Keratinocyte (primary cell): ENCODE measurements at regions not wholly inside any gene's neighbourhood (a gene's known extent, or its start where the extent isn't known, plus 50 kb on each side); places are given as distances from the start of the nearest gene placed in this dataset.

Experiments used
- DNase-seq: peaks from one replicate; pipeline ENCODE4 v3.0.0-alpha.2; 2011; ENCODE audit warnings: low read depth, missing footprints, low spot score
- FAIRE-seq: peaks from 2 replicates; lab custom pipeline; 2011; peaks lifted over from hg19 to GRCh38; lab: Jason Lieb, UNC
- H2AFZ ChIP-seq: 2 replicates; pipeline ENCODE4 v1.6.0; 2012; ENCODE audit warnings: low read length, control low read depth, inconsistent platforms; ENCODE audit not compliant: control insufficient read depth
- H3K27ac ChIP-seq: 2 replicates; pipeline ENCODE4 v1.5.1; 2011; ENCODE audit warnings: low read length; ENCODE audit not compliant: control insufficient read depth, insufficient read depth
- H3K27me3 ChIP-seq: 3 replicates; pipeline ENCODE4 v1.6.0; 2011; ENCODE audit warnings: low read length; ENCODE audit not compliant: control insufficient read depth, insufficient read depth; ENCODE audit errors: extremely low read depth
- H3K36me3 ChIP-seq, 2 experiments: 2 replicates in 1 of 2; 3 replicates in 1 of 2; pipeline ENCODE4 v1.5.1; 2011; ENCODE audit warnings: low read length in 2 of 2, mild to moderate bottlenecking in 1 of 2; ENCODE audit not compliant: control insufficient read depth in 2 of 2, insufficient read depth in 2 of 2; ENCODE audit errors: extremely low read depth in 1 of 2
- H3K4me1 ChIP-seq: 3 replicates; pipeline ENCODE4 v1.5.1; 2011; ENCODE audit warnings: low read length; ENCODE audit not compliant: control insufficient read depth, insufficient read depth; ENCODE audit errors: extremely low read depth
- H3K4me2 ChIP-seq: 3 replicates; pipeline ENCODE4 v1.6.0; 2011; ENCODE audit warnings: low read depth, low read length; ENCODE audit not compliant: control insufficient read depth, insufficient read depth; ENCODE audit errors: extremely low read depth
- H3K4me3 ChIP-seq, 3 experiments: fragments of 200-600 bp in 1 of 3; sonication (generic) in 1 of 3; 2 replicates in 2 of 3; 3 replicates in 1 of 3; pipeline ENCODE4 v1.5.1; 2011 to 2016; ENCODE audit warnings: low read length in 3 of 3, mild to moderate bottlenecking in 3 of 3, control low read depth in 2 of 3, inconsistent platforms in 1 of 3, low read depth in 1 of 3, mixed read lengths in 1 of 3, mixed run types in 1 of 3, moderate library complexity in 1 of 3; ENCODE audit not compliant: control insufficient read depth in 2 of 3, insufficient read depth in 2 of 3; ENCODE audit errors: extremely low read depth in 1 of 3
- H3K79me2 ChIP-seq: 2 replicates; pipeline ENCODE4 v1.6.0; 2012; ENCODE audit warnings: low read length; ENCODE audit not compliant: control insufficient read depth, insufficient read depth
- H3K9ac ChIP-seq: 3 replicates; pipeline ENCODE4 v1.6.0; 2011; ENCODE audit warnings: low read length; ENCODE audit not compliant: control insufficient read depth, insufficient read depth; ENCODE audit errors: extremely low read depth
- H3K9me1 ChIP-seq: 3 replicates; pipeline ENCODE4 v1.6.0; 2011; ENCODE audit warnings: low read length; ENCODE audit not compliant: control insufficient read depth, insufficient read depth; ENCODE audit errors: extremely low read depth
- H3K9me3 ChIP-seq: 2 replicates; pipeline ENCODE4 v1.5.1; 2012; ENCODE audit warnings: low read depth, low read length; ENCODE audit not compliant: control insufficient read depth
- H4K20me1 ChIP-seq: 3 replicates; pipeline ENCODE4 v1.6.0; 2011; ENCODE audit warnings: low read length; ENCODE audit not compliant: control insufficient read depth, insufficient read depth; ENCODE audit errors: extremely low read depth
- CTCF ChIP-seq, 3 experiments: IDR thresholded peaks in 1 of 3; conservative IDR thresholded peaks in 1 of 3; optimal IDR thresholded peaks in 1 of 3; 2 replicates in 2 of 3; 3 replicates in 1 of 3; pipeline versions ENCODE3 to v1.5.1; 2011; ENCODE audit warnings: low read length in 3 of 3, mild to moderate bottlenecking in 3 of 3, moderate library complexity in 2 of 3, control low read depth in 1 of 3, inconsistent platforms in 1 of 3; ENCODE audit not compliant: insufficient read depth in 2 of 3; ENCODE audit errors: extremely low read depth in 1 of 3
- EZH2 ChIP-seq: IDR thresholded peaks from one replicate; pipeline ENCODE4 v1.6.1; 2012; ENCODE audit warnings: inconsistent platforms, mild to moderate bottlenecking, low read length, moderate library complexity
- dilution Hi-C: fragments of 300-500 bp; cut with MboI; formaldehyde crosslinking; loops from one replicate; pipeline ENCODE4 v1.7.0; 2020; ENCODE audit warnings: low sequenced_read_pairs; ENCODE audit not compliant: extremely low pct_ligation_motif_present

DNA sequence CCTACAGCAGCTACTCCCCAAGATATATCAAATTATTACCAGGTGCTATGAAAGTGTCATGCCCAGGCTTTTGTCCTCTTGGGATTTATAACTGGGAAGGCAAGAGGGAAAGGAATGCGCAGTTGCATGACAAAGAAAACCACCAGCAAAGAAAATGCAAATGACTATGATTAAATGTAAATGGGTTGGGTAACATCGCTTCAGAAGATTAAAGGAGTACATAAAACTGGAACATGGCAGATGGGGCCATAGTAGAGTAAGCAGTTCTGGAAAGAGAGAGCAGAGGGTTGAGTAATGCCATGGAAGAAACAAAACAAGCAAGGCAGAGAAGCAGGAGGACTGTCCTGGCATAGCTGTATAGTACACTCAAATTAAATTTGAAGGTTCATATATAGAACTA is 493.1 kb downstream of the NOVA1 start:
- H3K4me1 ChIP-seq, result no peaks in the 10 kb centered on the region
- H3K27ac ChIP-seq, result no peak overlapping the region
- FAIRE-seq (no peak), DNase-seq (no peak)
- no peak overlapping the region for H3K9ac ChIP-seq
- no peaks in the 10 kb centered on the region for H3K27me3 ChIP-seq
- no peaks in the 10 kb centered on the region for H3K36me3 ChIP-seq
- H3K4me2 ChIP-seq, result no peak overlapping the region
- H4K20me1 ChIP-seq, result no peaks in the 10 kb centered on the region
- no peak overlapping the region for H3K4me3 ChIP-seq
- H2AFZ ChIP-seq, result no peak overlapping the region
- no peaks in the 10 kb centered on the region for H3K79me2 ChIP-seq
- no peaks in the 10 kb centered on the region for H3K9me3 ChIP-seq
- dilution Hi-C loops, result no loop called here
- no peak for TF ChIP-seq EZH2
- no peak for TF ChIP-seq CTCF (optimal IDR thresholded peaks at IDR 0.05 in 1 of 3, IDR thresholded peaks at IDR 0.05 in 1 of 3, conservative IDR thresholded peaks at IDR 0.05 in 1 of 3; ENCODE audit: extremely low read depth in 1 of 3, insufficient read depth in 2 of 3, low read length in 3 of 3)
- no peaks in the 10 kb centered on the region for H3K9me1 ChIP-seq

DNA sequence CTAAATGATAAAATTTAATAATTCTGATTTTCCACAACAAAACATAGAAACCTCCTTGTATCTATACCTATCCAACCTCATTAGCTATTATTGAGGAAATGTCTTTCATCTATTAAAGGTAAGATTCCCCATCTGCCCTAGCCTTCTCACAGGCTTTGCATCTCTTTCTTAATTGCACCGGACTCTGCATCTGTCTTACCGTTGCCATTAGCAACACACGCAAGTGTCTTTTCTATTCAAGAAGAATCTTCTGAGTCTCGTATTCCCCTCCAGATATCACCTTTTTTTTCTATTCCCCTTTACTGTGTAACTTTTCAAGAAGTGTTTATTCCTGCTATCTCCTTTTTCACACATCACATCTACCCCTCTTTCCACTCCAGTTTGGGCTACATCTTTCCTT is 500.0 kb downstream of the NOVA1 start:
- TF ChIP-seq CTCF (optimal IDR thresholded peaks at IDR 0.05 in 1 of 3, IDR thresholded peaks at IDR 0.05 in 1 of 3, conservative IDR thresholded peaks at IDR 0.05 in 1 of 3; ENCODE audit: extremely low read depth in 1 of 3, insufficient read depth in 2 of 3, low read length in 3 of 3), result no peak
- TF ChIP-seq EZH2, result no peak
- no peak for FAIRE-seq

More for the DNA sequence above, 500.0 kb downstream of the NOVA1 start:
- Histone ChIP-seq H3K9me3 (no peaks in the 10 kb centered on the region), H3K9me1 (no peaks in the 10 kb centered on the region), H3K27me3 (no peaks in the 10 kb centered on the region), H3K79me2 (no peaks in the 10 kb centered on the region), H3K4me1 (no peaks in the 10 kb centered on the region), H3K9ac (no peak overlapping the region), H3K4me3 (no peak overlapping the region), H4K20me1 (no peaks in the 10 kb centered on the region), H3K36me3 (no peaks in the 10 kb centered on the region), H3K27ac (no peak overlapping the region), H3K4me2 (no peak overlapping the region), H2AFZ (no peak overlapping the region)
- dilution Hi-C loops, result no loop called here
- DNase-seq, result no peak
